ENCODE measurements at regions not wholly inside any gene's neighbourhood (a gene's known extent, or its start where the extent isn't known, plus 50 kb on each side); places are given as distances from the start of the nearest gene placed in this dataset.

DNA sequence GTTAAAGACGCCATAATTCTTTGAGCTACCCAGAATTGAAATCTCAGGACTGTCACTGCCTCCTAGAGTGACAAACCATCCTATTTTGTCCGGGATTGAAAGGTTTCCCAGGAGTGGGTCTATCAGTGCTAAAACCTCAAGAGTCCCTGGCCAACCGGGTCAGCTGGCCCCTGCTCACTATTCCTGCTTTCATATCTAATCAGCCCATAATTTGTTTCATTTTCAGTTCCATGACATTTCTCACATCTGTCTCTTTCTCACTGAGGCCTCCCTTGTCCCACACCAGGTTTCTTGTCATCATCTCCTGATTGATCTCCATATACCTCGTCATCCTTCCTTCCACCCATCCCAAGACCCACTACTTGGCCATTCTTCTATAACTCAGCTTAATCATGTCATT, 98.2 kb downstream of the SLC35B3 start:
- TF ChIP-seq, protein P1, sequence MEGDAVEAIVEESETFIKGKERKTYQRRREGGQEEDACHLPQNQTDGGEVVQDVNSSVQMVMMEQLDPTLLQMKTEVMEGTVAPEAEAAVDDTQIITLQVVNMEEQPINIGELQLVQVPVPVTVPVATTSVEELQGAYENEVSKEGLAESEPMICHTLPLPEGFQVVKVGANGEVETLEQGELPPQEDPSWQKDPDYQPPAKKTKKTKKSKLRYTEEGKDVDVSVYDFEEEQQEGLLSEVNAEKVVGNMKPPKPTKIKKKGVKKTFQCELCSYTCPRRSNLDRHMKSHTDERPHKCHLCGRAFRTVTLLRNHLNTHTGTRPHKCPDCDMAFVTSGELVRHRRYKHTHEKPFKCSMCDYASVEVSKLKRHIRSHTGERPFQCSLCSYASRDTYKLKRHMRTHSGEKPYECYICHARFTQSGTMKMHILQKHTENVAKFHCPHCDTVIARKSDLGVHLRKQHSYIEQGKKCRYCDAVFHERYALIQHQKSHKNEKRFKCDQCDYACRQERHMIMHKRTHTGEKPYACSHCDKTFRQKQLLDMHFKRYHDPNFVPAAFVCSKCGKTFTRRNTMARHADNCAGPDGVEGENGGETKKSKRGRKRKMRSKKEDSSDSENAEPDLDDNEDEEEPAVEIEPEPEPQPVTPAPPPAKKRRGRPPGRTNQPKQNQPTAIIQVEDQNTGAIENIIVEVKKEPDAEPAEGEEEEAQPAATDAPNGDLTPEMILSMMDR (IDR thresholded peaks at IDR 0.05) = no peak
- H3K27me3 Mint-ChIP-seq (ENCODE audit: unreplicated experiment) = no peaks in the 10 kb centered on the region
- no peak for DNase-seq (ENCODE audit: extremely low spot score, unreplicated experiment)

DNA sequence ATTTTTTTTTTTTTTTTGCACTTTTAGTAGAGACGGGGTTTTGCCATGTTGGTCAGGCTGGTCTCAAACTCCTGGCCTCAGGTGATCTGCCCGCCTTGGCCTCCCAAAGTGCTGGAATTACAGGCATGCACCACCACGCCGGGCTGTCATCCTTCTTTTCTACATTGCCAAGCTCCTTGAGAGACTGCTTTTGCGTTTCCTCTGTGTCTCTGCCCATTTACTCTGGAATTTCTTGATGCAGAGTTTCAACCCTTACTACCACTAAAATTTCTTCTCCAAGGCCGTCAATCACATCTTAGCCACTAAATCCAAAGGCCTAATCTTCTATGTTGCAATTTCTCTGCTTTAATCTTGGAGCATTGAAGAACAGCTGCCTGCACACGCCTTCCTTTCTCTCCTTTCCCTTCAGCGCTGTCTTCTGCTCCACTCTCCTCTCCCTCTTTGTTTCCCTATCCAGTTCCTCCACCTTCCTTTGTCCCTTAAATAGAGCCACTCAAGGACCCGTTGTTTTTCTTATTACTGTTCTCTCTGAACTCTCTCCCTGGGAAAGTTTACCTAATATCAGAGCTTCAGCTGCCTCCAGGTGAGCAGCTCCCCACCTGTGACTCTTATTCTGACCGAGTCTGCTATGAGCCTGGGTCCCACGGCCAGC, 98.8 kb downstream of the SLC35B3 start:
- DNase-seq (ENCODE audit: extremely low spot score, unreplicated experiment) = no peak
- no peaks in the 10 kb centered on the region for H3K36me3 Mint-ChIP-seq (ENCODE audit: unreplicated experiment)
- H3K27me3 Mint-ChIP-seq (ENCODE audit: unreplicated experiment) = no peaks in the 10 kb centered on the region
- no peaks in the 10 kb centered on the region for H3K9me3 Mint-ChIP-seq (ENCODE audit: unreplicated experiment)
- H3K4me3 Mint-ChIP-seq (ENCODE audit: unreplicated experiment) = no peak overlapping the region
- H3K27ac Mint-ChIP-seq (ENCODE audit: unreplicated experiment) = no peak overlapping the region
- H3K4me1 Mint-ChIP-seq (ENCODE audit: unreplicated experiment) = no peaks in the 10 kb centered on the region
- TF ChIP-seq, protein P1 (IDR thresholded peaks at IDR 0.05) = no peak

More for the DNA sequence above, 98.2 kb downstream of the SLC35B3 start:
- Mint-ChIP-seq H3K4me3 (ENCODE audit: unreplicated experiment) (no peak overlapping the region), H3K27ac (ENCODE audit: unreplicated experiment) (no peak overlapping the region), H3K36me3 (ENCODE audit: unreplicated experiment) (no peaks in the 10 kb centered on the region), H3K9me3 (ENCODE audit: unreplicated experiment) (no peaks in the 10 kb centered on the region), H3K4me1 (ENCODE audit: unreplicated experiment) (no peaks in the 10 kb centered on the region)

DNA sequence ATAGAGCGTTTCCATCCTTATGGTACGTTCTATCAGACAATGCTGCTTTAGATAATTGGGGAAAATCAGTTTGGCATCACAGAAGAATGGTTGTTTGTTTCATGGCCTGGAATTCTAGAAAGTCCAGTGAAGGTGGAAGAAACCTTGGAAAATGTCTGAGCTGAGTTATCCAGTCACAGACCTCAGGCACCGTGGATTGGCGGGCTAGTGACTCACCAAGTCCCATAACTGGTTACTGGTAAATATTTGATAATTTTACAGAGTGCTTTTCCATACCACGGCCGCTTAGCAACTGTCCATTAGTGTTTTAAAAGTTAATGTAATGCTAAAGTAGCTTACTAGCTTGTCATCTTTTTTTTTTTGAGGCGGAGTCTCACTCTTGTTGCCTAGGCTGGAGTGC, 99.4 kb downstream of the SLC35B3 start:
- Mint-ChIP-seq H3K9me3 (ENCODE audit: unreplicated experiment) (no peaks in the 10 kb centered on the region), H3K4me1 (ENCODE audit: unreplicated experiment) (no peaks in the 10 kb centered on the region), H3K4me3 (ENCODE audit: unreplicated experiment) (no peak overlapping the region), H3K36me3 (ENCODE audit: unreplicated experiment) (no peaks in the 10 kb centered on the region), H3K27me3 (ENCODE audit: unreplicated experiment) (no peaks in the 10 kb centered on the region), H3K27ac (ENCODE audit: unreplicated experiment) (no peak overlapping the region)
- TF ChIP-seq, protein P1 (IDR thresholded peaks at IDR 0.05) = no peak
- DNase-seq (ENCODE audit: extremely low spot score, unreplicated experiment) = no peak

DNA sequence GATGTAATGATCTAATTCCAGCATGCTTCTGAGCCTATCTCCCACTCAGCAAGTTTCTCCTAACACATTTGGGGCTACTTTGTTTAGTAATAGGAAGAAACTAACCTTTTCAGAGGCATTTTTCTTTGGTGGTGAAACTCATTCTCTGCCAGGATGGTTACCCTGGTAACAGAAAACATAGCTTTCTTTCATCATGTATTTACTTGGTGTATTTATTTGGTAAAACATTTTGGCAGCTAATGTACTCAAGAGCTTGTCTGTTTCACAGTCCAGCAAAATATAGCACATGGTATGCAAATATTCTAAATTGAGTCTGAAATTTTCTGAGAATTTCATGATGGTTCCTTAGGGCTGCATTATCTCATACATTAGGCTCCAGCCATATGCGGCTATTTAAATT, 100.0 kb downstream of the SLC35B3 start:
- H3K4me3 Mint-ChIP-seq (ENCODE audit: unreplicated experiment) = no peak overlapping the region
- no peak overlapping the region for H3K27ac Mint-ChIP-seq (ENCODE audit: unreplicated experiment)
- TF ChIP-seq, protein P1 (IDR thresholded peaks at IDR 0.05) = no peak
- H3K27me3 Mint-ChIP-seq (ENCODE audit: unreplicated experiment) = no peaks in the 10 kb centered on the region
- H3K36me3 Mint-ChIP-seq (ENCODE audit: unreplicated experiment) = no peaks in the 10 kb centered on the region
- no peak for DNase-seq (ENCODE audit: extremely low spot score, unreplicated experiment)
- H3K9me3 Mint-ChIP-seq (ENCODE audit: unreplicated experiment) = no peaks in the 10 kb centered on the region
- H3K4me1 Mint-ChIP-seq (ENCODE audit: unreplicated experiment) = no peaks in the 10 kb centered on the region

DNA sequence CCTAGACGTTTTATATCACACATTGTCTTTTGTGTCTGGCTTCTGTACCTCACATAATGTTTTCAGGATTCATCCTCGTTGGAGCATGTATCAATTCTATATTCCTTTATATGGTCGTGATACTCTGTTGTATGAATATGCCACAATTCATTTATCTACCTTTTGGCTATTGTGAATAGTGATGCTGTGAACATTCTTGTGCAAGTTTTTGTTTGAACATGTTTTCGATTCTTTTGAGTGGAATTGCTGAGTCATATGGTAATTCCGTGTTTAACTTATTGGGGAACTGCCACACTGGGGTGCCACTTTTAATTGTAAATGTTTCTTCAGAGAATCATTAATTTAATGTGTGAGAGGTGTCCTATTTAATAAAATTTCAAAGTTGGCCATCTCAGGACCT, 101.2 kb downstream of the SLC35B3 start:
- Mint-ChIP-seq H3K27me3 (ENCODE audit: unreplicated experiment) (no peaks in the 10 kb centered on the region), H3K9me3 (ENCODE audit: unreplicated experiment) (no peaks in the 10 kb centered on the region), H3K4me1 (ENCODE audit: unreplicated experiment) (no peaks in the 10 kb centered on the region), H3K27ac (ENCODE audit: unreplicated experiment) (no peak overlapping the region), H3K36me3 (ENCODE audit: unreplicated experiment) (no peaks in the 10 kb centered on the region), H3K4me3 (ENCODE audit: unreplicated experiment) (no peak overlapping the region)
- TF ChIP-seq, protein P1 (IDR thresholded peaks at IDR 0.05) = no peak
- no peak for DNase-seq (ENCODE audit: extremely low spot score, unreplicated experiment)

All from osteocyte (in vitro differentiated cells).